HEK293T (cell line): ENCODE measurements at regions not wholly inside any gene's neighbourhood (a gene's known extent, or its start where the extent isn't known, plus 50 kb on each side); places are given as distances from the start of the nearest gene placed in this dataset.

ENCODE experiments used
- CTBP1 ChIP-seq: fragments of 450-650 bp; IDR thresholded peaks from 2 replicates; pipeline ENCODE4 v1.6.1; 2016; ENCODE audit warnings: borderline replicate concordance
- ELF4 ChIP-seq: fragments of 450-650 bp; IDR thresholded peaks from 2 replicates; pipeline ENCODE4 v1.6.1; 2017; ENCODE audit warnings: antibody characterized with exemption
- FOXA1 ChIP-seq: fragments of 450-650 bp; IDR thresholded peaks from 2 replicates; pipeline ENCODE4 v1.6.1; 2016; ENCODE audit warnings: mild to moderate bottlenecking
- FOXK2 ChIP-seq: fragments of 450-650 bp; IDR thresholded peaks from 2 replicates; pipeline ENCODE4 v1.6.1; 2016; ENCODE audit warnings: mild to moderate bottlenecking
- FOXM1 ChIP-seq: fragments of 450-650 bp; IDR thresholded peaks from 2 replicates; pipeline ENCODE4 v1.6.1; 2017; ENCODE audit warnings: mild to moderate bottlenecking, borderline replicate concordance
- HDGF ChIP-seq: fragments of 450-650 bp; IDR thresholded peaks from 2 replicates; pipeline ENCODE4 v1.6.1; 2017; ENCODE audit warnings: antibody characterized with exemption, borderline replicate concordance
- NFRKB ChIP-seq: fragments of 450-650 bp; IDR thresholded peaks from 2 replicates; pipeline ENCODE4 v1.6.1; 2016; ENCODE audit warnings: mild to moderate bottlenecking, moderate library complexity
- SP1 ChIP-seq: fragments of 450-650 bp; IDR thresholded peaks from 2 replicates; pipeline ENCODE4 v1.6.1; 2017
- TARDBP ChIP-seq: fragments of 450-650 bp; IDR thresholded peaks from 2 replicates; pipeline ENCODE4 v1.6.1; 2016
- ZNF384 ChIP-seq: fragments of 450-650 bp; IDR thresholded peaks from 2 replicates; pipeline ENCODE4 v1.6.1; 2016
- TF ChIP-seq, protein P1 (sequence below): fragments of 450-650 bp; IDR thresholded peaks from 2 replicates; pipeline ENCODE4 v1.6.1; 2016

DNA sequence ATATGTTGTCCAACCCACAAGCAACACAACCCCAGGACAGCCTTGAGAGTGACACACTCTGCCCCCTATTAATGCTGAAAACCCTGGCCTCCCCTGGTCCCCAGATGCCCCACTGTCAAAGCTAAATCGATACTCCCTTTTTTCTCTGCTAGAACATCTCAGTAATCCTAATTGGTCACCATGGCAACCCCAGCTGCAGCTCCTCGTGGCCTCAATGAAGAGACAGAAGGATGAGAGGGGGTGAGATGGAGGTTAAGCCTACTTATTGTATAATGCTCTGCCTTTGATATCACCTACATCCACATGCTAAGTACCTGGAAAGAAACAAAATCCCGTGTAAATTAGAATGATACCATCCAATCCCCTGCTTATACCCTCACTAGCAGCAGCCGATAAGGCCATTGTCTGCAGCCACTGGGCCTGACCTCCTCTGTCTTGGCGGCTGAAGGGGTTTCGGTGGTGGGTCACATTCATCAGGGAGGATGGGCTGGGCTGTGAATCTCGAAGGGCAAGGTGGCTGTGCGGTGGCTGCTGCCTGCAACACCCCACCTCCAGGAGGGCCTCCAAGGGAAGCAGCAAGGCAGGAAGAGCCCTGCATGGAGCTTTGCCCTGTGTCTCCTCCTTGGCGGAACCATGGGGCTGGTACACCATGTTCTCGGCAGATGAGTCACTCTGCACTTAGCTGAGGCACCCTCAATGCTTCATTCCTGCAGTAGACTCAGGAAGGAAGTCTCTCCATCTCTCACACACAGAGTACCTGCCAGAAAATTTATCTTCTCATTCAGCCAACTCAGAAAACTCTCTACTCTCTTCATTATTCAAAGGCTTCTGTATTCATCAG lies 399.5 kb downstream of the BUD13 start:
- no peak for TF ChIP-seq ZNF384
- TF ChIP-seq CTBP1 = no peak
- no peak for TF ChIP-seq FOXK2
- TF ChIP-seq FOXA1 = no peak
- no peak for TF ChIP-seq TARDBP
- no peak for TF ChIP-seq ELF4
- TF ChIP-seq SP1 = no peak
- no peak for TF ChIP-seq HDGF
- TF ChIP-seq FOXM1 = no peak
- no peak for TF ChIP-seq NFRKB
- TF ChIP-seq, protein P1, sequence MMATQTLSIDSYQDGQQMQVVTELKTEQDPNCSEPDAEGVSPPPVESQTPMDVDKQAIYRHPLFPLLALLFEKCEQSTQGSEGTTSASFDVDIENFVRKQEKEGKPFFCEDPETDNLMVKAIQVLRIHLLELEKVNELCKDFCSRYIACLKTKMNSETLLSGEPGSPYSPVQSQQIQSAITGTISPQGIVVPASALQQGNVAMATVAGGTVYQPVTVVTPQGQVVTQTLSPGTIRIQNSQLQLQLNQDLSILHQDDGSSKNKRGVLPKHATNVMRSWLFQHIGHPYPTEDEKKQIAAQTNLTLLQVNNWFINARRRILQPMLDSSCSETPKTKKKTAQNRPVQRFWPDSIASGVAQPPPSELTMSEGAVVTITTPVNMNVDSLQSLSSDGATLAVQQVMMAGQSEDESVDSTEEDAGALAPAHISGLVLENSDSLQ = no peak
